IMR-90 (cell line): ENCODE measurements at regions not wholly inside any gene's neighbourhood (a gene's known extent, or its start where the extent isn't known, plus 50 kb on each side); places are given as distances from the start of the nearest gene placed in this dataset.

Experiments
- ATAC-seq: fragments of 200-7000 bp; cut with Tn5 transposase; 2 replicates; pipeline ENCODE4 v1.9.1; 2020; ENCODE audit warnings: low read depth, mild to moderate bottlenecking, moderate library complexity
- BruUV-seq: library from RNA; stranded (reverse); fragments of 400-500 nt; replicated peaks from 2 replicates; lab custom pipeline; 2021; lab: Mats Ljungman, UMichigan
- CTCF ChIA-PET: fragments of 300-600 bp; formaldehyde crosslinking; extraction: SDS; loops from one replicate; lab custom pipeline; 2021; ENCODE audit warnings: antibody characterized with exemption; lab: Yijun Ruan, JAX
- POLR2A ChIA-PET: fragments of 300-600 bp; sonication (Branson Sonifier 250); formaldehyde crosslinking; loops from one replicate; lab custom pipeline; 2022; ENCODE audit warnings: antibody characterized with exemption; ENCODE audit not compliant: unreplicated experiment; lab: Charles Lee
- DNase-seq: peaks from one replicate; pipeline ENCODE4 v3.0.0; 2013
- H2AFZ ChIP-seq: replicated peaks from 2 replicates; pipeline ENCODE3; 2013; ENCODE audit warnings: low read length, mild to moderate bottlenecking; ENCODE audit not compliant: poor library complexity
- H2AK5ac ChIP-seq: 2 replicates; pipeline ENCODE4 v1.6.1; 2013; ENCODE audit warnings: low read depth, low read length, inconsistent platforms
- H2AK9ac ChIP-seq: replicated peaks from 2 replicates; pipeline ENCODE3; 2013; ENCODE audit warnings: mild to moderate bottlenecking, low read depth, low read length, moderate library complexity; ENCODE audit not compliant: poor library complexity
- H2BK120ac ChIP-seq: 2 replicates; pipeline ENCODE4 v1.6.1; 2013; ENCODE audit warnings: low read depth, low read length, inconsistent platforms
- H2BK15ac ChIP-seq: 3 replicates; pipeline ENCODE4 v1.6.1; 2013; ENCODE audit warnings: low read depth, low read length, inconsistent platforms
- H2BK20ac ChIP-seq: 2 replicates; pipeline ENCODE4 v1.6.1; 2013; ENCODE audit warnings: low read depth, mild to moderate bottlenecking, inconsistent platforms, low read length, moderate library complexity
- H2BK5ac ChIP-seq: 2 replicates; pipeline ENCODE4 v1.6.1; 2013; ENCODE audit warnings: mild to moderate bottlenecking, low read depth, low read length, inconsistent platforms; ENCODE audit not compliant: poor library complexity, severe bottlenecking
- H3K14ac ChIP-seq: replicated peaks from 2 replicates; pipeline ENCODE4 v1.6.1; 2013; ENCODE audit warnings: low read depth, low read length, inconsistent platforms
- H3K18ac ChIP-seq: 2 replicates; pipeline ENCODE4 v1.6.1; 2013; ENCODE audit warnings: low read depth, low read length, control low read depth
- H3K23ac ChIP-seq: 2 replicates; pipeline ENCODE4 v1.6.1; 2013; ENCODE audit warnings: low read depth, low read length, inconsistent platforms
- H3K27ac ChIP-seq: 2 replicates; pipeline ENCODE4 v1.5.1; 2013; ENCODE audit warnings: mild to moderate bottlenecking, control low read depth, low read length; ENCODE audit not compliant: insufficient read depth
- H3K27me3 ChIP-seq: 2 replicates; pipeline ENCODE4 v1.6.1; 2013; ENCODE audit warnings: low read length; ENCODE audit not compliant: control insufficient read depth, insufficient read depth
- H3K36me3 ChIP-seq: 2 replicates; pipeline ENCODE4 v1.6.1; 2013; ENCODE audit warnings: low read length, mixed read lengths; ENCODE audit not compliant: control insufficient read depth, insufficient read depth
- H3K4ac ChIP-seq: 2 replicates; pipeline ENCODE4 v1.6.1; 2013; ENCODE audit warnings: low read depth, low read length, inconsistent platforms
- H3K4me1 ChIP-seq: 2 replicates; pipeline ENCODE4 v1.6.1; 2013; ENCODE audit warnings: low read length, mixed read lengths; ENCODE audit not compliant: control insufficient read depth, insufficient read depth
- H3K4me2 ChIP-seq: 2 replicates; pipeline ENCODE4 v1.6.1; 2013; ENCODE audit warnings: low read depth, mild to moderate bottlenecking, control low read depth, low read length, moderate library complexity
- H3K4me3 ChIP-seq: 2 replicates; pipeline ENCODE4 v1.5.1; 2013; ENCODE audit warnings: low read depth, mild to moderate bottlenecking, control low read depth, low read length, moderate library complexity; ENCODE audit not compliant: insufficient read depth
- H3K56ac ChIP-seq: 2 replicates; pipeline ENCODE4 v1.6.1; 2013; ENCODE audit warnings: low read length, inconsistent platforms; ENCODE audit not compliant: insufficient read depth; ENCODE audit errors: extremely low read depth
- H3K79me1 ChIP-seq, 2 experiments: 2 replicates each; pipeline ENCODE4 v1.6.1; 2013; ENCODE audit warnings: low read length in 2 of 2, inconsistent platforms in 1 of 2, low read depth in 1 of 2
- H3K9ac ChIP-seq: 2 replicates; pipeline ENCODE4 v1.6.1; 2013; ENCODE audit warnings: low read depth, low read length, control low read depth
- H3K9me1 ChIP-seq: 2 replicates; pipeline ENCODE4 v1.6.1; 2013; ENCODE audit warnings: low read length, inconsistent platforms; ENCODE audit not compliant: insufficient read depth
- H3K9me3 ChIP-seq: 2 replicates; pipeline ENCODE4 v1.6.1; 2013; ENCODE audit warnings: low read length; ENCODE audit not compliant: control insufficient read depth, insufficient read depth
- H4K20me1 ChIP-seq: 2 replicates; pipeline ENCODE4 v1.6.1; 2013; ENCODE audit warnings: low read length, inconsistent platforms; ENCODE audit not compliant: insufficient read depth
- H4K5ac ChIP-seq: 2 replicates; pipeline ENCODE4 v1.6.1; 2013; ENCODE audit warnings: mild to moderate bottlenecking, low read depth, low read length, control low read depth
- H4K8ac ChIP-seq, 2 experiments: 2 replicates each; pipeline ENCODE4 v1.6.1; 2013; ENCODE audit warnings: low read depth in 2 of 2, low read length in 2 of 2, control low read depth in 1 of 2, inconsistent platforms in 1 of 2
- H4K91ac ChIP-seq: 2 replicates; pipeline ENCODE4 v1.6.1; 2013; ENCODE audit warnings: low read depth, low read length, inconsistent platforms; ENCODE audit not compliant: insufficient read depth
- BHLHE40 ChIP-seq: fragments of 150-350 bp; IDR thresholded peaks from 2 replicates; pipeline ENCODE4 v1.6.1; 2016; ENCODE audit warnings: mild to moderate bottlenecking, low read depth, low read length
- CEBPB ChIP-seq: IDR thresholded peaks from 2 replicates; pipeline ENCODE4 v1.6.1; 2012; ENCODE audit warnings: low read depth, low read length, improper control_type of control experiment
- FOS ChIP-seq: fragments of 150-350 bp; IDR thresholded peaks from 2 replicates; pipeline ENCODE4 v1.6.1; 2016; ENCODE audit warnings: low read depth, low read length
- MAZ ChIP-seq: IDR thresholded peaks from 2 replicates; pipeline ENCODE4 v1.6.1; 2012; ENCODE audit warnings: low read depth, mild to moderate bottlenecking, low read length, improper control_type of control experiment, moderate library complexity, borderline replicate concordance
- NFE2L2 ChIP-seq: fragments of 150-350 bp; IDR thresholded peaks from 2 replicates; pipeline ENCODE4 v1.6.1; 2016; ENCODE audit warnings: low read depth, mild to moderate bottlenecking, low read length
- POLR2A ChIP-seq: IDR thresholded peaks from 2 replicates; pipeline ENCODE4 v1.6.1; 2012; ENCODE audit warnings: mild to moderate bottlenecking, low read depth, low read length
- RCOR1 ChIP-seq: IDR thresholded peaks from 2 replicates; pipeline ENCODE4 v1.6.1; 2012; ENCODE audit warnings: mild to moderate bottlenecking, low read length, improper control_type of control experiment; ENCODE audit not compliant: insufficient replicate concordance
- RFX5 ChIP-seq: IDR thresholded peaks from 2 replicates; pipeline ENCODE4 v1.8.0; 2012; ENCODE audit warnings: low read depth, mild to moderate bottlenecking, low read length, moderate library complexity
- WGBS, 2 experiments: methylation state at CpG; one replicate each; pipeline versions ENCODE4 v1.1.5 to v1.1.7; 2013; ENCODE audit warnings: missing lambda C conversion rate in 2 of 2; ENCODE audit not compliant: insufficient read length in 1 of 2; ENCODE audit errors: extremely low coverage in 2 of 2; 5-methylcytosine and 5-hydroxymethylcytosine counted together
- dilution Hi-C: fragments of 300-500 bp; cut with HindIII; formaldehyde crosslinking; loops from one replicate; pipeline ENCODE4 v1.14.3; 2018; ENCODE audit warnings: low sequenced_read_pairs; ENCODE audit not compliant: unreplicated experiment
- in situ Hi-C: fragments of 300-500 bp; cut with MboI; formaldehyde crosslinking; loops from 3 replicates; pipeline ENCODE4 v1.14.3; 2019; ENCODE audit warnings: low sequenced_read_pairs, inconsistent platforms, mixed read lengths
- intact Hi-C: fragments of 100-400 bp; cut with micrococcal nuclease; formaldehyde crosslinking; loops from 2 replicates; pipeline ENCODE4 v1.10.0; 2022
- TF ChIP-seq, protein P1 (sequence below): conservative IDR thresholded peaks from 2 replicates; pipeline ENCODE4 v1.5.1; 2012; ENCODE audit warnings: mild to moderate bottlenecking, low read depth, low read length, improper control_type of control experiment
- TF ChIP-seq, protein P2 (sequence below): fragments of 150-350 bp; IDR thresholded peaks from 2 replicates; pipeline ENCODE4 v1.6.1; 2017; ENCODE audit warnings: mild to moderate bottlenecking, antibody characterized with exemption, low read length, low read depth

DNA sequence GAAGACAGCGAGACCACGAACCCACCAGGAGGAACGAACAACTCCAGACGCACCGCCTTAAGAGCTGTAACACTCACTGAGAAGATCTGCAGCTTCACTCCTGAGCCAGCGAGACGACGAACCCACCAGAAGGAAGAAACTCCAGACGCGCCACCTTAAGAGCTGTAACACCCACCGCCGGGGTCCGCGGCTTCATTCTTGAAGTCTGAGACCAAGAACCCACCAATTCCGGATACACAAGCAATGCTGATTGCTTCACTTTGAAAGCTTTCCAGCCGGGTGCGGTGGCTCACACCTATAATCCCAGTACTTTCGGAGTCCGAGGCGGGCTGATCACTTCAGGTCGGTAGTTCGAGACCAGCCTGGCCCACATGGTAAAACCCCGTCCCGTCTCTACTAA is 177.2 kb upstream of the MYO3A start:
- Histone ChIP-seq H3K23ac (no peak overlapping the region), H3K9ac (no peak overlapping the region), H3K4me3 (no peak overlapping the region), H2BK15ac (no peak overlapping the region), H3K27me3 (no peaks in the 10 kb centered on the region), H2BK120ac (no peak overlapping the region), H3K4me2 (no peak overlapping the region), H4K5ac (no peak overlapping the region), H3K36me3 (no peaks in the 10 kb centered on the region), H3K79me1 (no peaks in the 10 kb centered on the region), H4K8ac (no peak overlapping the region), H3K27ac (no peak overlapping the region), H3K56ac (no peak overlapping the region), H3K18ac (no peak overlapping the region), H2BK20ac (no peak overlapping the region), H3K14ac (no peak overlapping the region), H4K91ac (no peak overlapping the region), H3K9me1 (no peaks in the 10 kb centered on the region), H3K4me1 (no peaks in the 10 kb centered on the region), H3K9me3 (peaks cover 9% of the 10 kb centered on the region), H2AFZ (no peak overlapping the region), H3K4ac (no peak overlapping the region), H2AK9ac (no peak overlapping the region), H2BK5ac (no peak overlapping the region), H4K20me1 (no peaks in the 10 kb centered on the region), H2AK5ac (no peak overlapping the region)
- ChIA-PET POLR2A (no interaction called here), CTCF (no interaction called here)
- in situ Hi-C loops, result no loop called here
- DNase-seq (no peak), ATAC-seq (no peak)
- WGBS, 2 experiments, result 95% methylated on average over 7 of the region's 24 CpGs; no CpG with 5 or more reads in 1 of the 2 experiments
- BruUV-seq, result no TSS peak
- TF ChIP-seq BHLHE40 (no peak), NFE2L2 (no peak), FOS (no peak), POLR2A (no peak), RCOR1 (no peak), RFX5 (no peak), MAZ (no peak), CEBPB (no peak)
- TF ChIP-seq, protein P1, sequence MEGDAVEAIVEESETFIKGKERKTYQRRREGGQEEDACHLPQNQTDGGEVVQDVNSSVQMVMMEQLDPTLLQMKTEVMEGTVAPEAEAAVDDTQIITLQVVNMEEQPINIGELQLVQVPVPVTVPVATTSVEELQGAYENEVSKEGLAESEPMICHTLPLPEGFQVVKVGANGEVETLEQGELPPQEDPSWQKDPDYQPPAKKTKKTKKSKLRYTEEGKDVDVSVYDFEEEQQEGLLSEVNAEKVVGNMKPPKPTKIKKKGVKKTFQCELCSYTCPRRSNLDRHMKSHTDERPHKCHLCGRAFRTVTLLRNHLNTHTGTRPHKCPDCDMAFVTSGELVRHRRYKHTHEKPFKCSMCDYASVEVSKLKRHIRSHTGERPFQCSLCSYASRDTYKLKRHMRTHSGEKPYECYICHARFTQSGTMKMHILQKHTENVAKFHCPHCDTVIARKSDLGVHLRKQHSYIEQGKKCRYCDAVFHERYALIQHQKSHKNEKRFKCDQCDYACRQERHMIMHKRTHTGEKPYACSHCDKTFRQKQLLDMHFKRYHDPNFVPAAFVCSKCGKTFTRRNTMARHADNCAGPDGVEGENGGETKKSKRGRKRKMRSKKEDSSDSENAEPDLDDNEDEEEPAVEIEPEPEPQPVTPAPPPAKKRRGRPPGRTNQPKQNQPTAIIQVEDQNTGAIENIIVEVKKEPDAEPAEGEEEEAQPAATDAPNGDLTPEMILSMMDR, result no peak
- TF ChIP-seq, protein P2, sequence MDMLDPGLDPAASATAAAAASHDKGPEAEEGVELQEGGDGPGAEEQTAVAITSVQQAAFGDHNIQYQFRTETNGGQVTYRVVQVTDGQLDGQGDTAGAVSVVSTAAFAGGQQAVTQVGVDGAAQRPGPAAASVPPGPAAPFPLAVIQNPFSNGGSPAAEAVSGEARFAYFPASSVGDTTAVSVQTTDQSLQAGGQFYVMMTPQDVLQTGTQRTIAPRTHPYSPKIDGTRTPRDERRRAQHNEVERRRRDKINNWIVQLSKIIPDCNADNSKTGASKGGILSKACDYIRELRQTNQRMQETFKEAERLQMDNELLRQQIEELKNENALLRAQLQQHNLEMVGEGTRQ, result no peak
- intact Hi-C loops, result no loop called here
- dilution Hi-C loops, result no loop called here
